ENCODE measurements at regions not wholly inside any gene's neighbourhood (a gene's known extent, or its start where the extent isn't known, plus 50 kb on each side); places are given as distances from the start of the nearest gene placed in this dataset.

DNA sequence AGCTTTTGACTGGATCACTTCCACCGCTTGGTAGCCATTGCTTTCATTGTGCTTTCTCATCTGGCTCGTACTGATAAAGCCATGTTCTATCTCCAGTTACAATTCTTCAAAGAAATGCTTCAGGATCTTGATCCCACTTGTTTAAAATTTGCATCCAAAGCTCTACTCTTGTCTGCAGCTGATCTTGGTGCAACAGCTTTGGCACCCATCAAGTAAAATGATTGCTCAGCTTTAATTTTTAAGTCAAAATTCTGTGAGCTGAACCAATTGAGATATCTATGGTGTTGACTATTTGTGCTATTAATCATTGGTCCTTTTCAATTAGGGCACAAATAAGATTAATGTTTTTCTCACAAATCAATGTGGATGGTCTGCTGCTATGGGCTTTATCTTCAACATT, 54.8 kb upstream of the DUSP10 start:
- TF ChIP-seq EZH2phosphoT487 (IDR thresholded peaks at IDR 0.05; ENCODE audit: insufficient read depth, low read depth) = no peak
- TF ChIP-seq EZH2 (IDR thresholded peaks at IDR 0.05; ENCODE audit: insufficient read depth, poor library complexity, severe bottlenecking) = no peak

Measured in GM23248 (cell line).